ENCODE measurements at regions not wholly inside any gene's neighbourhood (a gene's known extent, or its start where the extent isn't known, plus 50 kb on each side); places are given as distances from the start of the nearest gene placed in this dataset.

GRCh38 chr9:135254176-135255032, 166.9 kb downstream of the OLFM1 start:
- Histone ChIP-seq H3K4me3 (no peak overlapping the region), H2AFZ (no peak overlapping the region), H3K4me1 (ENCODE audit: insufficient read depth) (no peaks in the 10 kb centered on the region), H3K9me3 (ENCODE audit: low read depth) (no peaks in the 10 kb centered on the region), H3K27me3 (peaks cover 5% of the 10 kb centered on the region), H3K79me2 (no peaks in the 10 kb centered on the region), H3K4me2 (no peak overlapping the region), H3K36me3 (replicated peaks; ENCODE audit: insufficient read depth, low read depth) (no peaks in the 10 kb centered on the region), H3K27ac (no peak overlapping the region), H4K20me1 (ENCODE audit: insufficient read depth, poor library complexity, severe bottlenecking) (no peaks in the 10 kb centered on the region), H3K9me2 (replicated peaks; ENCODE audit: insufficient read depth) (no peaks in the 10 kb centered on the region)
- TF ChIP-seq, protein P1, sequence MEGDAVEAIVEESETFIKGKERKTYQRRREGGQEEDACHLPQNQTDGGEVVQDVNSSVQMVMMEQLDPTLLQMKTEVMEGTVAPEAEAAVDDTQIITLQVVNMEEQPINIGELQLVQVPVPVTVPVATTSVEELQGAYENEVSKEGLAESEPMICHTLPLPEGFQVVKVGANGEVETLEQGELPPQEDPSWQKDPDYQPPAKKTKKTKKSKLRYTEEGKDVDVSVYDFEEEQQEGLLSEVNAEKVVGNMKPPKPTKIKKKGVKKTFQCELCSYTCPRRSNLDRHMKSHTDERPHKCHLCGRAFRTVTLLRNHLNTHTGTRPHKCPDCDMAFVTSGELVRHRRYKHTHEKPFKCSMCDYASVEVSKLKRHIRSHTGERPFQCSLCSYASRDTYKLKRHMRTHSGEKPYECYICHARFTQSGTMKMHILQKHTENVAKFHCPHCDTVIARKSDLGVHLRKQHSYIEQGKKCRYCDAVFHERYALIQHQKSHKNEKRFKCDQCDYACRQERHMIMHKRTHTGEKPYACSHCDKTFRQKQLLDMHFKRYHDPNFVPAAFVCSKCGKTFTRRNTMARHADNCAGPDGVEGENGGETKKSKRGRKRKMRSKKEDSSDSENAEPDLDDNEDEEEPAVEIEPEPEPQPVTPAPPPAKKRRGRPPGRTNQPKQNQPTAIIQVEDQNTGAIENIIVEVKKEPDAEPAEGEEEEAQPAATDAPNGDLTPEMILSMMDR (IDR thresholded peaks at IDR 0.05; ENCODE audit: poor library complexity), result no peak
- TF ChIP-seq EZH2 (IDR thresholded peaks at IDR 0.05; ENCODE audit: borderline replicate concordance) (no peak), EZH2phosphoT487 (IDR thresholded peaks at IDR 0.05; ENCODE audit: low read depth, severe bottlenecking, unreplicated experiment) (no peak)
- 90% methylated on average over 25 of the region's 25 CpGs for WGBS (ENCODE audit: low lambda C conversion rate, missing lambda C conversion rate)
- no peak for DNase-seq (ENCODE audit: low spot score)

GRCh38 chr9:135255033-135255840, 167.8 kb downstream of the OLFM1 start:
- no peak for DNase-seq (ENCODE audit: low spot score)
- H3K27ac ChIP-seq, result no peak overlapping the region
- H3K9me2 ChIP-seq (replicated peaks; ENCODE audit: insufficient read depth), result no peaks in the 10 kb centered on the region
- H2AFZ ChIP-seq, result no peak overlapping the region
- H3K36me3 ChIP-seq (replicated peaks; ENCODE audit: insufficient read depth, low read depth), result no peaks in the 10 kb centered on the region
- no peak overlapping the region for H3K4me3 ChIP-seq
- WGBS (ENCODE audit: low lambda C conversion rate, missing lambda C conversion rate), result 79% methylated on average over 21 of the region's 23 CpGs
- TF ChIP-seq EZH2 (IDR thresholded peaks at IDR 0.05; ENCODE audit: borderline replicate concordance) (no peak), EZH2phosphoT487 (IDR thresholded peaks at IDR 0.05; ENCODE audit: low read depth, severe bottlenecking, unreplicated experiment) (no peak)
- TF ChIP-seq, protein P1 (IDR thresholded peaks at IDR 0.05; ENCODE audit: poor library complexity), result no peak
- no peaks in the 10 kb centered on the region for H4K20me1 ChIP-seq (ENCODE audit: insufficient read depth, poor library complexity, severe bottlenecking)
- peaks cover 5% of the 10 kb centered on the region for H3K27me3 ChIP-seq
- no peaks in the 10 kb centered on the region for H3K4me1 ChIP-seq (ENCODE audit: insufficient read depth)
- no peaks in the 10 kb centered on the region for H3K9me3 ChIP-seq (ENCODE audit: low read depth)
- no peaks in the 10 kb centered on the region for H3K79me2 ChIP-seq
- H3K4me2 ChIP-seq, result no peak overlapping the region

GRCh38 chr9:135255841-135256580, 168.5 kb downstream of the OLFM1 start:
- Histone ChIP-seq H3K4me1 (ENCODE audit: insufficient read depth) (no peaks in the 10 kb centered on the region), H3K79me2 (no peaks in the 10 kb centered on the region), H3K4me3 (no peak overlapping the region), H2AFZ (no peak overlapping the region), H3K9me3 (ENCODE audit: low read depth) (no peaks in the 10 kb centered on the region), H3K27me3 (peaks cover 7% of the 10 kb centered on the region), H3K4me2 (no peak overlapping the region), H3K36me3 (replicated peaks; ENCODE audit: insufficient read depth, low read depth) (no peaks in the 10 kb centered on the region), H4K20me1 (ENCODE audit: insufficient read depth, poor library complexity, severe bottlenecking) (no peaks in the 10 kb centered on the region), H3K27ac (no peak overlapping the region), H3K9me2 (replicated peaks; ENCODE audit: insufficient read depth) (no peaks in the 10 kb centered on the region)
- 86% methylated on average over 16 of the region's 23 CpGs for WGBS (ENCODE audit: low lambda C conversion rate, missing lambda C conversion rate)
- no peak for DNase-seq (ENCODE audit: low spot score)
- TF ChIP-seq EZH2phosphoT487 (IDR thresholded peaks at IDR 0.05; ENCODE audit: low read depth, severe bottlenecking, unreplicated experiment) (no peak), EZH2 (IDR thresholded peaks at IDR 0.05; ENCODE audit: borderline replicate concordance) (no peak)
- TF ChIP-seq, protein P1 (IDR thresholded peaks at IDR 0.05; ENCODE audit: poor library complexity), result no peak
